ENCODE measurements at regions not wholly inside any gene's neighbourhood (a gene's known extent, or its start where the extent isn't known, plus 50 kb on each side); places are given as distances from the start of the nearest gene placed in this dataset.

- in situ Hi-C loops (cut with HindIII; ENCODE audit: low pct_unique_long_range_greater_than_20kb, low sequenced_read_pairs) (no loop called here), intact Hi-C loops (cut with micrococcal nuclease; ENCODE audit: unreplicated experiment) (no loop called here)
- no peaks in the 10 kb centered on the region for H3K36me3 ChIP-seq (ENCODE audit: control insufficient read depth, insufficient read depth, low read length)
- POLR2A ChIA-PET = no interaction called here
- H3K27ac ChIP-seq (ENCODE audit: low read length) = no peak overlapping the region
- H3K4me1 ChIP-seq (ENCODE audit: control insufficient read depth, insufficient read depth, low read length) = no peaks in the 10 kb centered on the region
- CTCF ChIA-PET = no interaction called here
- H3K27me3 ChIP-seq (ENCODE audit: control insufficient read depth, insufficient read depth, low read length) = no peaks in the 10 kb centered on the region
- no peaks in the 10 kb centered on the region for H3K9me3 ChIP-seq (ENCODE audit: control insufficient read depth, insufficient read depth, low read depth, low read length)
- no peak for TF ChIP-seq SIN3A (IDR thresholded peaks at IDR 0.05; ENCODE audit: borderline replicate concordance, insufficient read depth, low read depth, low read length)
- no peak for TF ChIP-seq TCF7L2 (IDR thresholded peaks at IDR 0.05; ENCODE audit: low read depth, low read length)
- DNase-seq (ENCODE audit: low read depth, low spot score) (no peak), ATAC-seq (no peak)
- H3K4me3 ChIP-seq (ENCODE audit: low read depth in 2 of 2, low read length in 2 of 2) = no peak overlapping the region
- no TSS peak for BruUV-seq (replicated peaks)
Measured at GRCh38 chr14:85420707-85421106, 109.2 kb upstream of the FLRT2 start.

GRCh38 chr14:85421186-85421877 is 108.6 kb upstream of the FLRT2 start:
- H3K4me1 ChIP-seq (ENCODE audit: control insufficient read depth, insufficient read depth, low read length) = no peaks in the 10 kb centered on the region
- in situ Hi-C loops (cut with HindIII; ENCODE audit: low pct_unique_long_range_greater_than_20kb, low sequenced_read_pairs) = no loop called here
- H3K9me3 ChIP-seq (ENCODE audit: control insufficient read depth, insufficient read depth, low read depth, low read length) = no peaks in the 10 kb centered on the region
- DNase-seq (ENCODE audit: low read depth, low spot score) (no peak), ATAC-seq (no peak)
- CTCF ChIA-PET = no interaction called here
- TF ChIP-seq TCF7L2 (IDR thresholded peaks at IDR 0.05; ENCODE audit: low read depth, low read length) (no peak), REST (IDR thresholded peaks at IDR 0.05; ENCODE audit: insufficient read depth in 1 of 2, low read depth in 2 of 2, low read length in 1 of 2) (no peak), SIN3A (IDR thresholded peaks at IDR 0.05; ENCODE audit: borderline replicate concordance, insufficient read depth, low read depth, low read length) (no peak), CTCF (IDR thresholded peaks at IDR 0.05) (no peak), POLR2AphosphoS5 (IDR thresholded peaks at IDR 0.05; ENCODE audit: low read depth, low read length) (no peak)
- H3K4me3 ChIP-seq (ENCODE audit: low read depth in 2 of 2, low read length in 2 of 2) = no peak overlapping the region
- BruUV-seq (replicated peaks) = no TSS peak
- no peak overlapping the region for H3K27ac ChIP-seq (ENCODE audit: low read length)
- no peaks in the 10 kb centered on the region for H3K36me3 ChIP-seq (ENCODE audit: control insufficient read depth, insufficient read depth, low read length)
- intact Hi-C loops (cut with micrococcal nuclease; ENCODE audit: unreplicated experiment) = no loop called here
- POLR2A ChIA-PET = no interaction called here
- H3K27me3 ChIP-seq (ENCODE audit: control insufficient read depth, insufficient read depth, low read length) = no peaks in the 10 kb centered on the region

GRCh38 chr14:85423889-85424288 is 106.1 kb upstream of the FLRT2 start:
- BruUV-seq (replicated peaks) = no TSS peak
- Histone ChIP-seq H3K36me3 (ENCODE audit: control insufficient read depth, insufficient read depth, low read length) (no peaks in the 10 kb centered on the region), H3K9me3 (ENCODE audit: control insufficient read depth, insufficient read depth, low read depth, low read length) (no peaks in the 10 kb centered on the region), H3K4me3 (ENCODE audit: low read depth in 2 of 2, low read length in 2 of 2) (no peak overlapping the region), H3K27me3 (ENCODE audit: control insufficient read depth, insufficient read depth, low read length) (no peaks in the 10 kb centered on the region), H3K27ac (ENCODE audit: low read length) (no peak overlapping the region), H3K4me1 (ENCODE audit: control insufficient read depth, insufficient read depth, low read length) (no peaks in the 10 kb centered on the region)
- POLR2A ChIA-PET = no interaction called here
- in situ Hi-C loops (cut with HindIII; ENCODE audit: low pct_unique_long_range_greater_than_20kb, low sequenced_read_pairs) = no loop called here
- CTCF ChIA-PET = no interaction called here
- no peak for DNase-seq (ENCODE audit: low read depth, low spot score)
- TF ChIP-seq POLR2AphosphoS5 (IDR thresholded peaks at IDR 0.05; ENCODE audit: low read depth, low read length) (no peak), REST (IDR thresholded peaks at IDR 0.05; ENCODE audit: insufficient read depth in 1 of 2, low read depth in 2 of 2, low read length in 1 of 2) (no peak), SIN3A (IDR thresholded peaks at IDR 0.05; ENCODE audit: borderline replicate concordance, insufficient read depth, low read depth, low read length) (no peak), CTCF (IDR thresholded peaks at IDR 0.05) (no peak), TCF7L2 (IDR thresholded peaks at IDR 0.05; ENCODE audit: low read depth, low read length) (no peak)
- intact Hi-C loops (cut with micrococcal nuclease; ENCODE audit: unreplicated experiment) = no loop called here
- no peak for ATAC-seq
